Suppressor macrophage treated with lipopolysaccharide for 4 hours (primary cell): ENCODE measurements at regions not wholly inside any gene's neighbourhood (a gene's known extent, or its start where the extent isn't known, plus 50 kb on each side); places are given as distances from the start of the nearest gene placed in this dataset.
A peak's percentile ranks its signal among the peaks of the same experiment; 100 is the strongest.

ENCODE experiments used
- DNase-seq: peaks from one replicate; pipeline ENCODE4 v3.0.0-alpha.2; 2020

GRCh38 chr4:146998157-146998556 lies 52.5 kb upstream of the TTC29 start:
- no peak for DNase-seq

DNA sequence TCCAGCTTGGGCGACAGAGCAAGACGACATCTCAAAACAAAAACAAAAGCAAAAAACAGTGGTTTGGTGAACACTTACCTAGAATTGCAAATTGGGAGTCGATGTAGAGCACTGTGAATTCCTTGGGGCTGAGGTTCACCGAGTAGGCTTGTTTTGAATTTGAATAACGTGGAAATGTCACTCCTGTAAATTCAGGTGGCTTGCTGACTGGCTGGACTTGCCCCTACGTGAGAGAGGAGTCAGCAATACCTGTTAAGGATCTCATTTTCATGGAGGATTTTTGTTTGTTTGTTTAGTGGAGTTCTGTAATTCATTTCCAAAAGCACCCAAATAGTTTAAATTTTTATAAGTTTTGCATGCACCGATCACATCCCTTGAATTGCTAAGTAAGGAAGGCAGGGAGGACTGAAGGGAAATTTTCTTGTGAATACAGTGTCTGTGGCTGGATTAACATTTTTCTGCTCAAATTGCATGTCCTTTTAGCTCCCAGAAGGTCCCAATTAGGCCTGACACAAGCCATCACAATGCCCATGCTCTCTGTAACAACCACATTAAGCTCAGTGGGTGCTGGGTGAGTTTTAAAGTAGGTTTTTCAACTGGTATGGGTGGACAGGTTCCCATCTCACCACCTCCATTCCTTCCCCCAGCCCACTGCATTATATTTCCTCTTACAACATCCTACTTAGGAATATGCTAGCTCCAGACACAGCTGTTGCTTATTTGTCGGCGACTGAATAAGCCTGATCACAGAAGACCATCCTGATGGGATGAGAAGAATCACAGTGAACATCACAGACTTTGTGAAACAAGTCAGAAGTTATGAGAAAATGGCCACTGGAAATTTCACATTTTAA lies 58.5 kb upstream of the TTC29 start:
- DNase-seq, result no peak

- DNase-seq, result no peak
These were observed 60.6 kb upstream of the TTC29 start for GRCh38 chr4:147006229-147006628.

GRCh38 chr4:147009875-147010274 lies 64.2 kb upstream of the TTC29 start:
- DNase-seq, result no peak

GRCh38 chr4:147011411-147011810 lies 65.7 kb upstream of the TTC29 start:
- no peak for DNase-seq

GRCh38 chr4:147012059-147012707 lies 66.5 kb upstream of the TTC29 start:
- DNase-seq, result no peak

DNA sequence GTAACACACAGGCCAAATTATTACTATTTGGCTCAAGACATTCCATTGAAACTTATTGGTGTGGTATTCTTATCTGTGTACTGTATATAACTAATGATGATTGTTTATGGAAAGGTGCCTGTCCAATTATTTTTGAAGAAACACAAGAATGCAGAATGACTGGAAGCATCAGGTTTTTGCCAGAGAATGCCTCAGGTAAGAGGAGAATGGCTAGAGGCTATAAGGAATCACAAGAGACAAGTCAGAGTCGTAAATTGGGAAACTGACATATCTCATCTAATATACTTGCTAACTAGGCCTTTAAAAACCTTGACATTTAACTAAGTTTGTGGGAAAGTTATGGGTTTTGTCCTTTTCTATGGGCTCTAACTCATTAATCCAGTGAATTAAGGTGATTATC lies 69.3 kb upstream of the TTC29 start:
- DNase-seq, result no peak

- no peak for DNase-seq
These were observed 69.8 kb upstream of the TTC29 start for GRCh38 chr4:147015491-147015890.

DNA sequence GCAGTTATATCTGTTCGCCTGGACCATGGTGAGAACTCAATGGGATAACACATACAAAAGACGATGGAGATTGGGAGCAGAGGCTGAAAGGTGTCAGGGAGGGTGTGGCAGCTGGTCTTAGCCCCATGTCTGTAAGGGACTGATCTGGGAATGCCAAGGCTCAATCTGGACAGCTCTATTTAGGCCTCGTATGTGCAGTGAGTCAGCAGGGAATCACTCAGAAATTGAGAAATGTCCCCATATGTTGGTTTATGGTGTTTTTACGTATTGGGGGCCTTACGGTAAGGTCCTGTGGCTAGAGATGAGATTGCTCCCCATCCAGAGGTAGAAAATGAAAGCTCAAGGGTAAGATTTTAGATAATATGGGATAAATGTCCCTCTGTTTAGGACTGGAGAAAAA lies 71.4 kb upstream of the TTC29 start:
- no peak for DNase-seq

DNA sequence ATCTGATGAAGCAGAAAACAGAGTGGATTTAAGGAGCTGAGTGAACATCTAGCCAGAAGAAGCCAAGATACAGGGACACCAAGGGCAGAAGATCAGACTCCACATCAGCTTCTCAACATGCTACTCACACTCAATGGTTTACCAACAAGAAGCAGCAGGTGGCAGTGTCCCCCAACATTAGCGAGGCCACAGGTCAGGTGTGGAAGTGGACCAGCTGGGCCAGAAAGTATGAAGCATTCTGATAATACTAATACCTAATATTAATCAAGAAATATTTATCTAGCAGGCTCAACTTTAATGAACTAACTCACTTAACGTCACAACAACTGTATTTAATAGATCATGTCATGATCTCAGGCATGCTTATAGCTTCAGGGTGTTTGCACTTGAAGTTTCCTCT lies 73.4 kb upstream of the TTC29 start:
- peak; percentile 52 for DNase-seq

- DNase-seq, result no peak
These were observed 74.8 kb upstream of the TTC29 start for GRCh38 chr4:147020456-147020855.

- DNase-seq, result no peak
These were observed 79.4 kb upstream of the TTC29 start for GRCh38 chr4:147025042-147025441.

DNA sequence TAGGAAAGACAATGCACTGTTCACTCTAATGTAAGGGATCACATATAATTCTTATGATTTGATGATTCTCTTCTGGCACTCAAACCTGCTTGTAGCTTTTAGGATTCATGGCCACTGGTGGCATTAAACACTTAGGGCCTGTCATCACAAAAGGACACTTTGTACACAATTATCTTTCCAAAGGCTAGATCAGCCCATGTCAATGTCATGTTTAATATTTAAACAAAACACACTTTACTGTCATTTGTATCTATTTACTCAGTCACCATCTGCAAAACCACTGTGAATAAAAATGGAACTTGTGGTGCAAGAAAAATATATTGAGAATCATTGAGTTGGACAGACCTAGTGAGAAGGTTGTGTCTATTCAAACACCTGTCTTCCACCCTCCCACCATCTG lies 83.6 kb upstream of the TTC29 start:
- DNase-seq, result no peak

- DNase-seq, result no peak
These were observed 88.7 kb upstream of the TTC29 start for GRCh38 chr4:147034372-147034771.

DNA sequence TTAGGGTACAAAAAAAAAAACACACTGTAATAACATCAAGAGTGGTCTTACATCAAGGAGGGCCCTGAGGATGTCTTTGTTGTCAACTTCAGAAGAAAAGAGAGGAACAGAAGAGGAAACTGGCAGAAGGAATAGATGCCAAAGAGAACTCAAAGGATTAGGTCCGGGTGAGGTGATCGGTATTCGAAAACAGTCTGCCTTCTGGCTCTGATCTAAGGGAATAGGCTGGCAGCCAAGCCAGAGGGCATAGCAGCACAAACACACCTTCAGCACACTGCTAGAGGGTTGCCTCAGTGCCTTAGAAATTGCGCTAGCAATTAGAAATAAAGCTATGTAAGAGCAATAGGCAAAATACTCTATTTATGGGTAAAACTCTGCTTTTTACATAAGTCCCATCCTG lies 91.4 kb upstream of the TTC29 start:
- no peak for DNase-seq

- no peak for DNase-seq
These were observed 94.4 kb upstream of the TTC29 start for GRCh38 chr4:147039976-147040575.

DNA sequence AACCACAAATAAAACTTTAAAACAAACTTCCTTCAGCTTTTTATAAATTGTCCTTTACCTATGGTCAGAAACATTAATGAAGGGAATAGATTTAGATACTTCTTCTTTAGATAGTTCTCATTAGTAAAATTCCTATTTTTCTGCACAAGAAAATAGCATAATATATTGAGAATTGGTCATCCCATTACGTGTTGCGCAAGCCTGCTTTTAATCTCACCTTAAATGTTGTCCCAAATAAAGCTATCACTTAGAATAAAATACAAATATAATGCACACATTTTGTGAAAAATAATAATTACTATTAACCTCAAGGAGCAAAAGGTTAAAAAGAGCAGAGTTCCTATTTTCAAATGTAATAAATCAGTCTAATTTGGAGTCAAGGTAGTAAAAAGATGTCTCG lies 95.2 kb upstream of the TTC29 start:
- DNase-seq, result no peak

- no peak for DNase-seq
These were observed 95.7 kb upstream of the TTC29 start for GRCh38 chr4:147041376-147041775.

DNA sequence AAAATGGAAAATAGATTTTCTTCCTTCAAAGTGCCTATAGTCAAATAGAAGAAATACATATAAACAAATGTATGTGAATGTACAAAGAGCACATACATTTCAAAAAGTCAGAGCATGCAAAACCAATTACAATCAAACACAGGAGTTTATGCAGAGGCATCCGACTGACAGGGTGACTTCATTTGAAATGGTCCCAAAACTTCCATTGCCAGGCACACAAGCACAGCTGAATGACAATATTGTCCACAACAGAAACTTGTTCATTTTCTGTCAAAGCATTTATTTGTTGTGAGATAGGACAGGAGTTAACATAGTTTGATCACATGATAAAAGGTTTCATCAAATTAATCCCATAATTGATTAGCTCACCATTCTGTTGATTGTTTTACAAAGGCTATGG lies 96.4 kb upstream of the TTC29 start:
- no peak for DNase-seq

DNA sequence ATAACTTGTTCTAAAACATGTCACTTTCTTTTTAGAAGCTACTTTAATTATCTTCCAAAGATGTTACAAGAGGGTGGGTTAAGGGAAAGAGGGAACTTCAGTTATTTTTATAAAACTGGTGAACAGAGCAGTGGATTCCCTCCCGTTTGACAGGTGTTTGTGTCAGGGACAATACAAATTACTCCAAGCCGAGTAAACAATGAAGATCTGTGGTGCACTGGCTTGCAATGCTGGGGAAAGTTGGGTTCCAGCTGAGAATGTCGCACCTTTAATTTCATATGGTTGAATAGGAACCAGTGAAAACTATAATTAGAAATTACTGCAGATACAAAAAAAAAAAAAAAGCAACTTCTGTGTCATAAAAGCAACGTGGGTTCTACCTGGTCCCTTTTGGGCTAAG lies 98.6 kb upstream of the TTC29 start:
- no peak for DNase-seq

DNA sequence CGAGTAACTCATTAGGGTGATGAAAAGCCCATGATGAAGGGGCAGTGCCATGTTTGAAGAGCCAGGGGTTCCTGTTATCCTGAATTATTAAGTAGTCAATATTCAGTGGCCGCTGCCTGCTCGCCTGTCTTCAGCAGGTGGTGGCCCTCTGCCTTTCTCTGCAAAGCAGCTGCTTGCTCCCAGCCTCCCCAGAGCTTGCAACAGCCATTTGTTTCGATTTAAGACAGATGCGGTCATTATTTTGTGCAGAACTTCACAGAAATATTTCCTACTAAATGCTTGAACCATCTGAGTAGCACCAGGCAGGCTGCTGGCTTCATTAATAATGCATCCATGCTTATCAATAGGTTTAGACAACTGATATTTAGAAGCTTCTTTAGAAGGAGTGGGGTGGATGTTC lies 104.3 kb upstream of the TTC29 start:
- no peak for DNase-seq

GRCh38 chr4:147050356-147050765 lies 104.7 kb upstream of the TTC29 start:
- no peak for DNase-seq

GRCh38 chr4:147052361-147052760 lies 106.7 kb upstream of the TTC29 start:
- no peak for DNase-seq

GRCh38 chr4:147054228-147054872 lies 108.7 kb upstream of the TTC29 start:
- no peak for DNase-seq
